A549 (cell line): ENCODE measurements at regions not wholly inside any gene's neighbourhood (a gene's known extent, or its start where the extent isn't known, plus 50 kb on each side); places are given as distances from the start of the nearest gene placed in this dataset.

Experiments
- CTCF ChIP-seq: fragments of >200 bp; sonication (Bioruptor Twin); formaldehyde crosslinking; IDR thresholded peaks from 3 replicates; pipeline ENCODE4 v1.5.1; 2016
- POLR2A ChIP-seq: IDR thresholded peaks from 2 replicates; pipeline ENCODE4 v1.6.1; 2012; ENCODE audit warnings: mild to moderate bottlenecking, low read length
- POLR2AphosphoS2 ChIP-seq: conservative IDR thresholded peaks from 2 replicates; pipeline ENCODE4 v1.6.1; 2012; ENCODE audit warnings: low read length, improper control_type of control experiment, inconsistent platforms
- RAD21 ChIP-seq, 2 experiments: fragments of >200 bp in 1 of 2; sonication (Bioruptor Twin) in 1 of 2; formaldehyde crosslinking in 1 of 2; IDR thresholded peaks in 1 of 2; conservative IDR thresholded peaks in 1 of 2; 2 replicates in 1 of 2; 3 replicates in 1 of 2; pipeline ENCODE4 v1.6.1; 2012 to 2018; ENCODE audit warnings: inconsistent platforms in 1 of 2
- TF ChIP-seq, protein P1 (sequence below): fragments of 450-650 bp; IDR thresholded peaks from 2 replicates; pipeline ENCODE4 v1.6.1; 2014; ENCODE audit warnings: antibody characterized with exemption

GRCh38 chr6:50198245-50198644 is 148.5 kb upstream of the DEFB112 start:
- TF ChIP-seq, protein P1, sequence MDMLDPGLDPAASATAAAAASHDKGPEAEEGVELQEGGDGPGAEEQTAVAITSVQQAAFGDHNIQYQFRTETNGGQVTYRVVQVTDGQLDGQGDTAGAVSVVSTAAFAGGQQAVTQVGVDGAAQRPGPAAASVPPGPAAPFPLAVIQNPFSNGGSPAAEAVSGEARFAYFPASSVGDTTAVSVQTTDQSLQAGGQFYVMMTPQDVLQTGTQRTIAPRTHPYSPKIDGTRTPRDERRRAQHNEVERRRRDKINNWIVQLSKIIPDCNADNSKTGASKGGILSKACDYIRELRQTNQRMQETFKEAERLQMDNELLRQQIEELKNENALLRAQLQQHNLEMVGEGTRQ, result no peak
- TF ChIP-seq POLR2A, result no peak
- no peak for TF ChIP-seq RAD21 (conservative IDR thresholded peaks at IDR 0.05 in 1 of 2, IDR thresholded peaks at IDR 0.05 in 1 of 2)
- no peak for TF ChIP-seq CTCF
- TF ChIP-seq POLR2AphosphoS2, result no peak
